Activated T-cell treated with anti-CD3 and anti-CD28 coated beads, Interleukin-2, amount 50 U/mL, for 72 hours (primary cell): ENCODE measurements at regions not wholly inside any gene's neighbourhood (a gene's known extent, or its start where the extent isn't known, plus 50 kb on each side); places are given as distances from the start of the nearest gene placed in this dataset.
"Not testable (repeated sequence)": the region's sequence is repeated elsewhere in the genome, so short reads cannot be mapped to it uniquely, and the experiment has no call there.

Experiments used
- ATAC-seq, 2 donors: fragments of 150-1000 bp; cut with Tn5 transposase; replicated peaks in 1 of 2; 2 replicates each; pipeline ENCODE4 v1.10.0; 2021; ENCODE audit warnings: moderate library complexity in 2 of 2, mild to moderate bottlenecking in 1 of 2
- DNase-seq, 2 donors: peaks; one replicate each; pipeline ENCODE4 v3.0.0; 2021 to 2022; ENCODE audit warnings: mixed read lengths in 1 of 2
- H3K27ac Mint-ChIP-seq: one replicate; pipeline ENCODE4 v1.8.0; 2022; ENCODE audit warnings: mild to moderate bottlenecking, moderate library complexity, mixed read lengths
- H3K27me3 Mint-ChIP-seq: one replicate; pipeline ENCODE4 v1.8.0; 2022; ENCODE audit warnings: low read depth, mixed read lengths
- H3K36me3 Mint-ChIP-seq, 2 donors: one replicate each; pipeline ENCODE4 v1.8.0; 2022; ENCODE audit warnings: mixed read lengths in 2 of 2, mild to moderate bottlenecking in 1 of 2; ENCODE audit not compliant: insufficient read depth in 2 of 2
- H3K4me1 Mint-ChIP-seq: one replicate; pipeline ENCODE4 v1.8.0; 2022; ENCODE audit warnings: low read depth, mixed read lengths
- H3K4me3 Mint-ChIP-seq, 2 donors: one replicate each; pipeline ENCODE4 v1.8.0; 2022; ENCODE audit warnings: mild to moderate bottlenecking in 2 of 2, mixed read lengths in 2 of 2, moderate library complexity in 2 of 2
- H3K9me3 Mint-ChIP-seq, 2 donors: one replicate each; pipeline ENCODE4 v1.8.0; 2022; ENCODE audit warnings: mixed read lengths in 2 of 2

- no peak overlapping the region for H3K27ac Mint-ChIP-seq
- no peak overlapping the region for H3K4me3 Mint-ChIP-seq
- no peaks in the 10 kb centered on the region for H3K9me3 Mint-ChIP-seq
- DNase-seq (no peak), ATAC-seq (no peak)
- H3K27me3 Mint-ChIP-seq = peaks cover 4% of the 10 kb centered on the region
- no peaks in the 10 kb centered on the region for H3K4me1 Mint-ChIP-seq
- H3K36me3 Mint-ChIP-seq = no peaks in the 10 kb centered on the region
These were observed 452.3 kb downstream of the IRS2 start for GRCh38 chr13:109333893-109334651.

- H3K9me3 Mint-ChIP-seq = no peaks in the 10 kb centered on the region
- ATAC-seq (no peak), DNase-seq (no peak)
- no peaks in the 10 kb centered on the region for H3K36me3 Mint-ChIP-seq
- H3K4me1 Mint-ChIP-seq = no peaks in the 10 kb centered on the region
- no peak overlapping the region for H3K4me3 Mint-ChIP-seq
- H3K27me3 Mint-ChIP-seq = peaks cover 4% of the 10 kb centered on the region
- no peak overlapping the region for H3K27ac Mint-ChIP-seq
These were observed 453.6 kb downstream of the IRS2 start for GRCh38 chr13:109332506-109333499.

GRCh38 chr13:109331898-109332297 lies 454.5 kb downstream of the IRS2 start:
- peaks cover 4% of the 10 kb centered on the region for H3K27me3 Mint-ChIP-seq
- H3K4me3 Mint-ChIP-seq = no peak overlapping the region
- H3K36me3 Mint-ChIP-seq = no peaks in the 10 kb centered on the region
- H3K9me3 Mint-ChIP-seq = no peaks in the 10 kb centered on the region
- no peaks in the 10 kb centered on the region for H3K4me1 Mint-ChIP-seq
- no peak for DNase-seq
- no peak overlapping the region for H3K27ac Mint-ChIP-seq
- no peak for ATAC-seq

- Mint-ChIP-seq H3K4me3 (no peak overlapping the region), H3K27me3 (peaks cover 4% of the 10 kb centered on the region), H3K36me3 (no peaks in the 10 kb centered on the region), H3K27ac (no peak overlapping the region), H3K4me1 (no peaks in the 10 kb centered on the region), H3K9me3 (no peaks in the 10 kb centered on the region)
- ATAC-seq = no peak
- DNase-seq = no peak
These were observed 455.4 kb downstream of the IRS2 start for GRCh38 chr13:109331011-109331433.

GRCh38 chr13:109330123-109330522 lies 456.3 kb downstream of the IRS2 start:
- Mint-ChIP-seq H3K4me3 (no peak overlapping the region), H3K27me3 (peaks cover 4% of the 10 kb centered on the region), H3K4me1 (no peaks in the 10 kb centered on the region), H3K27ac (no peak overlapping the region), H3K9me3 (no peaks in the 10 kb centered on the region), H3K36me3 (no peaks in the 10 kb centered on the region)
- ATAC-seq = no peak
- no peak for DNase-seq

GRCh38 chr13:109329175-109329574 lies 457.2 kb downstream of the IRS2 start:
- H3K4me1 Mint-ChIP-seq = no peaks in the 10 kb centered on the region
- no peak for DNase-seq
- H3K36me3 Mint-ChIP-seq = no peaks in the 10 kb centered on the region
- no peaks in the 10 kb centered on the region for H3K9me3 Mint-ChIP-seq
- ATAC-seq = no peak
- H3K27ac Mint-ChIP-seq = no peak overlapping the region
- peaks cover 4% of the 10 kb centered on the region for H3K27me3 Mint-ChIP-seq
- H3K4me3 Mint-ChIP-seq = no peak overlapping the region

GRCh38 chr13:109326601-109327000 lies 459.8 kb downstream of the IRS2 start:
- H3K9me3 Mint-ChIP-seq = no peaks in the 10 kb centered on the region
- H3K27me3 Mint-ChIP-seq = peaks cover 4% of the 10 kb centered on the region
- no peak for DNase-seq
- no peak overlapping the region for H3K4me3 Mint-ChIP-seq
- no peak for ATAC-seq
- no peak overlapping the region for H3K27ac Mint-ChIP-seq
- H3K4me1 Mint-ChIP-seq = no peaks in the 10 kb centered on the region
- H3K36me3 Mint-ChIP-seq = no peaks in the 10 kb centered on the region

- no peaks in the 10 kb centered on the region for H3K27me3 Mint-ChIP-seq
- H3K27ac Mint-ChIP-seq = no peak overlapping the region
- no peak overlapping the region for H3K4me3 Mint-ChIP-seq
- peaks cover 4 to 6% of the 10 kb centered on the region in 2 donors for H3K9me3 Mint-ChIP-seq
- ATAC-seq (no peak), DNase-seq (no peak)
- H3K4me1 Mint-ChIP-seq = no peaks in the 10 kb centered on the region
- no peaks in the 10 kb centered on the region for H3K36me3 Mint-ChIP-seq
These were observed 463.0 kb downstream of the IRS2 start for GRCh38 chr13:109323338-109323737.

GRCh38 chr13:109318945-109319590 lies 467.3 kb downstream of the IRS2 start:
- Mint-ChIP-seq H3K36me3 (no peaks in the 10 kb centered on the region), H3K9me3 (peaks cover 4 to 8% of the 10 kb centered on the region in 2 donors), H3K4me1 (no peaks in the 10 kb centered on the region), H3K27ac (no peak overlapping the region), H3K27me3 (no peaks in the 10 kb centered on the region), H3K4me3 (no peak overlapping the region)
- ATAC-seq (no peak), DNase-seq (no peak)

GRCh38 chr13:109315481-109315880 lies 470.9 kb downstream of the IRS2 start:
- peaks cover 8% of the 10 kb centered on the region for H3K27me3 Mint-ChIP-seq
- DNase-seq (no peak), ATAC-seq (no peak)
- no peaks in the 10 kb centered on the region for H3K4me1 Mint-ChIP-seq
- H3K36me3 Mint-ChIP-seq = no peaks in the 10 kb centered on the region
- H3K9me3 Mint-ChIP-seq = peaks cover 4 to 11% of the 10 kb centered on the region in 2 donors
- no peak overlapping the region for H3K27ac Mint-ChIP-seq
- H3K4me3 Mint-ChIP-seq = no peak overlapping the region

GRCh38 chr13:109314101-109314500 lies 472.3 kb downstream of the IRS2 start:
- Mint-ChIP-seq H3K4me1 (no peaks in the 10 kb centered on the region), H3K4me3 (no peak overlapping the region), H3K27me3 (peaks cover 8% of the 10 kb centered on the region), H3K9me3 (peaks cover 0 to 5% of the 10 kb centered on the region in 2 donors), H3K36me3 (no peaks in the 10 kb centered on the region), H3K27ac (no peak overlapping the region)
- ATAC-seq = no peak
- no peak for DNase-seq

GRCh38 chr13:109312399-109312798 lies 474.0 kb downstream of the IRS2 start:
- Mint-ChIP-seq H3K27ac (no peak overlapping the region), H3K4me1 (no peaks in the 10 kb centered on the region), H3K27me3 (peaks cover 8% of the 10 kb centered on the region), H3K9me3 (peaks cover 0 to 3% of the 10 kb centered on the region in 2 donors), H3K36me3 (no peaks in the 10 kb centered on the region), H3K4me3 (no peak overlapping the region)
- DNase-seq = no peak
- ATAC-seq = no peak

- H3K9me3 Mint-ChIP-seq, ATAC-seq, H3K4me1 Mint-ChIP-seq, H3K4me3 Mint-ChIP-seq, H3K27me3 Mint-ChIP-seq, DNase-seq, H3K36me3 Mint-ChIP-seq, H3K27ac Mint-ChIP-seq: not testable (repeated sequence)
These were observed 474.9 kb downstream of the IRS2 start for GRCh38 chr13:109311431-109311976.
